Neural cell (in vitro differentiated cells): ENCODE measurements at regions not wholly inside any gene's neighbourhood (a gene's known extent, or its start where the extent isn't known, plus 50 kb on each side); places are given as distances from the start of the nearest gene placed in this dataset.

Experiments
- H2AFZ ChIP-seq: fragments of 200-600, 300-800 bp; sonication (generic), shearing (Covaris generic); 2 replicates; pipeline ENCODE4 v1.6.0; 2014; ENCODE audit warnings: low read depth, mild to moderate bottlenecking, antibody characterized with exemption, low read length, moderate library complexity
- H3F3A ChIP-seq: fragments of 200-600 bp; shearing (Covaris generic); 2 replicates; pipeline ENCODE4 v1.6.1; 2016; ENCODE audit warnings: mild to moderate bottlenecking, moderate library complexity, mixed read lengths, antibody characterized with exemption, low read length; ENCODE audit not compliant: insufficient read depth, poor library complexity, severe bottlenecking
- H3K27ac ChIP-seq: fragments of 200-600, 300-800 bp; sonication (generic), shearing (Covaris generic); 2 replicates; pipeline ENCODE4 v1.5.1; 2014; ENCODE audit warnings: mild to moderate bottlenecking, low read length, moderate library complexity
- H3K27me3 ChIP-seq: fragments of 300-800, 200-600 bp; sonication (generic), shearing (Covaris generic); 2 replicates; pipeline ENCODE4 v1.6.0; 2014; ENCODE audit warnings: mild to moderate bottlenecking, low read depth, low read length, moderate library complexity; ENCODE audit not compliant: insufficient read depth
- H3K36me3 ChIP-seq: fragments of 300-800, 200-600 bp; sonication (generic), shearing (Covaris generic); 2 replicates; pipeline ENCODE4 v1.5.1; 2014; ENCODE audit warnings: mild to moderate bottlenecking, antibody characterized with exemption, low read length, moderate library complexity; ENCODE audit not compliant: insufficient read depth
- H3K4me2 ChIP-seq: fragments of 300-800, 200-600 bp; sonication (generic), shearing (Covaris generic); 2 replicates; pipeline ENCODE4 v1.6.0; 2014; ENCODE audit warnings: mild to moderate bottlenecking, low read length
- H3K4me3 ChIP-seq: fragments of 300-800, 200-600 bp; sonication (generic), shearing (Covaris generic); 2 replicates; pipeline ENCODE4 v1.5.1; 2014; ENCODE audit warnings: mild to moderate bottlenecking, low read length, moderate library complexity
- H3K79me2 ChIP-seq: fragments of 200-600 bp; shearing (Covaris generic); replicated peaks from 2 replicates; pipeline ENCODE4 v1.6.0; 2014; ENCODE audit warnings: mild to moderate bottlenecking, low read length, moderate library complexity; ENCODE audit not compliant: insufficient read depth
- H3K9ac ChIP-seq: fragments of 300-800, 200-600 bp; sonication (generic), shearing (Covaris generic); 2 replicates; pipeline ENCODE4 v1.6.1; 2016; ENCODE audit warnings: mild to moderate bottlenecking, low read length, mixed read lengths
- H3K9me2 ChIP-seq: fragments of 200-600 bp; shearing (Covaris generic); 2 replicates; pipeline ENCODE4 v1.6.1; 2016; ENCODE audit warnings: mild to moderate bottlenecking, low read length, mixed read lengths; ENCODE audit not compliant: insufficient read depth
- H3K9me3 ChIP-seq: fragments of 200-600, 300-800 bp; sonication (generic), shearing (Covaris generic); 2 replicates; pipeline ENCODE4 v1.6.1; 2016; ENCODE audit warnings: mild to moderate bottlenecking, mixed run types, low read length, moderate library complexity, mixed read lengths
- H4K20me1 ChIP-seq: fragments of 200-600 bp; shearing (Covaris generic); 2 replicates; pipeline ENCODE4 v1.6.1; 2016; ENCODE audit warnings: mild to moderate bottlenecking, mixed run types; ENCODE audit not compliant: insufficient read depth
- EP300 ChIP-seq: fragments of 450-650 bp; conservative IDR thresholded peaks from 2 replicates; pipeline ENCODE4 v1.6.1; 2014; ENCODE audit warnings: antibody characterized with exemption, mild to moderate bottlenecking, moderate library complexity; ENCODE audit not compliant: poor library complexity, severe bottlenecking
- EZH2 ChIP-seq: fragments of 200-600, 300-800 bp; shearing (Covaris generic), sonication (generic); IDR thresholded peaks from 2 replicates; pipeline ENCODE4 v1.6.1; 2014; ENCODE audit warnings: antibody characterized with exemption, low read length, borderline replicate concordance, mild to moderate bottlenecking; ENCODE audit not compliant: insufficient read depth, poor library complexity, severe bottlenecking
- MXI1 ChIP-seq: fragments of 450-650 bp; conservative IDR thresholded peaks from 2 replicates; pipeline ENCODE4 v1.6.1; 2014; ENCODE audit warnings: antibody characterized with exemption, mild to moderate bottlenecking; ENCODE audit not compliant: poor library complexity, severe bottlenecking
- POLR2AphosphoS5 ChIP-seq: IDR thresholded peaks from 2 replicates; pipeline ENCODE4 v1.6.1; 2012
- RAD21 ChIP-seq: fragments of 450-650 bp; conservative IDR thresholded peaks from 2 replicates; pipeline ENCODE4 v1.6.1; 2014; ENCODE audit warnings: antibody characterized with exemption, mild to moderate bottlenecking, moderate library complexity
- SMC3 ChIP-seq: fragments of 450-650 bp; conservative IDR thresholded peaks from 2 replicates; pipeline ENCODE4 v1.6.1; 2014; ENCODE audit warnings: antibody characterized with exemption, mild to moderate bottlenecking, moderate library complexity; ENCODE audit not compliant: poor library complexity
- TAF1 ChIP-seq: IDR thresholded peaks from 2 replicates; pipeline ENCODE4 v1.6.1; 2012; ENCODE audit warnings: low read depth
- TF ChIP-seq, protein P1 (sequence below): fragments of 450-650 bp; IDR thresholded peaks from 2 replicates; pipeline ENCODE4 v1.5.1; 2014; ENCODE audit warnings: antibody characterized with exemption, mild to moderate bottlenecking, moderate library complexity; ENCODE audit not compliant: poor library complexity, severe bottlenecking
- TF ChIP-seq, protein P2 (sequence below): IDR thresholded peaks from 2 replicates; pipeline ENCODE4 v1.6.1; 2012; ENCODE audit warnings: borderline replicate concordance

DNA sequence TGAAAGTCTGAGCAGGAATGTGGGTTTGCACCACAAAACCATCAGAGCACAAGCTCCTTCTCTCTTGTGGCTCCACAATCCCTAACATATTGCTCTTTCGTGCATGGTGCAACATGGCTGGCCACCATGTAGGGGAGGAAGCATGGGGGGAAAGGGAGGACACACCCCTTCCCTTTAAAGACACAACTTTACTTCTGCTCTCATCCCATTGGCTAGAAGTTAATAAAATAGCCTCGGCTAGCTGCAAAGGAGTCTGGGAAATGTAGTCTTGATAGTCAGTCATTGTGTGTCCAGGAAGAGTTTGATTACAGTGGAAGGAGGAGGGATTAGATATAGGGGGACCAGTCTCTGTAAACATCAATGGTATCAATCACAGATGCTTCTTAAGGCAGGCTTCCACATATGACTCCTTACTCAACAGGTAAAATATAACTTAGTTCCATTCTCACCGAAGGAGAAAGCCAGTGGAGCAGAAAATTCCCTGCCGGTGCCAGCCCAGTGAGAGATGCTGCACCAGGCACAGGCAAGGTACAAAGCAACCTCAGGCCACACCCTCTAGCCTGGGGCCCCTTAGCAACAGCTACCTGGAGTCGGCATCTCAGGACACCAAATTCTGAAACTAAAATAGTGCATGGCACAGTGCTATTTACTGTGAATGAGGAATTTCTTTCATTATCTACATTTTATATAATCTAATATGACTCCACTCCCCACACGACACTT, 124.7 kb upstream of the CTBP2 start:
- Histone ChIP-seq H3K27me3 (no peaks in the 10 kb centered on the region), H3K27ac (no peak overlapping the region), H3K36me3 (no peaks in the 10 kb centered on the region), H3K9ac (no peak overlapping the region), H3K4me3 (no peak overlapping the region), H3K79me2 (no peaks in the 10 kb centered on the region), H3K9me2 (no peaks in the 10 kb centered on the region), H3F3A (no peaks in the 10 kb centered on the region), H3K9me3 (no peaks in the 10 kb centered on the region), H2AFZ (no peak overlapping the region), H3K4me2 (no peak overlapping the region), H4K20me1 (no peaks in the 10 kb centered on the region)
- TF ChIP-seq RAD21 (no peak), EP300 (no peak), SMC3 (no peak), TAF1 (no peak), POLR2AphosphoS5 (no peak), MXI1 (no peak), EZH2 (no peak)
- TF ChIP-seq, protein P1, sequence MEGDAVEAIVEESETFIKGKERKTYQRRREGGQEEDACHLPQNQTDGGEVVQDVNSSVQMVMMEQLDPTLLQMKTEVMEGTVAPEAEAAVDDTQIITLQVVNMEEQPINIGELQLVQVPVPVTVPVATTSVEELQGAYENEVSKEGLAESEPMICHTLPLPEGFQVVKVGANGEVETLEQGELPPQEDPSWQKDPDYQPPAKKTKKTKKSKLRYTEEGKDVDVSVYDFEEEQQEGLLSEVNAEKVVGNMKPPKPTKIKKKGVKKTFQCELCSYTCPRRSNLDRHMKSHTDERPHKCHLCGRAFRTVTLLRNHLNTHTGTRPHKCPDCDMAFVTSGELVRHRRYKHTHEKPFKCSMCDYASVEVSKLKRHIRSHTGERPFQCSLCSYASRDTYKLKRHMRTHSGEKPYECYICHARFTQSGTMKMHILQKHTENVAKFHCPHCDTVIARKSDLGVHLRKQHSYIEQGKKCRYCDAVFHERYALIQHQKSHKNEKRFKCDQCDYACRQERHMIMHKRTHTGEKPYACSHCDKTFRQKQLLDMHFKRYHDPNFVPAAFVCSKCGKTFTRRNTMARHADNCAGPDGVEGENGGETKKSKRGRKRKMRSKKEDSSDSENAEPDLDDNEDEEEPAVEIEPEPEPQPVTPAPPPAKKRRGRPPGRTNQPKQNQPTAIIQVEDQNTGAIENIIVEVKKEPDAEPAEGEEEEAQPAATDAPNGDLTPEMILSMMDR, result no peak
- TF ChIP-seq, protein P2, sequence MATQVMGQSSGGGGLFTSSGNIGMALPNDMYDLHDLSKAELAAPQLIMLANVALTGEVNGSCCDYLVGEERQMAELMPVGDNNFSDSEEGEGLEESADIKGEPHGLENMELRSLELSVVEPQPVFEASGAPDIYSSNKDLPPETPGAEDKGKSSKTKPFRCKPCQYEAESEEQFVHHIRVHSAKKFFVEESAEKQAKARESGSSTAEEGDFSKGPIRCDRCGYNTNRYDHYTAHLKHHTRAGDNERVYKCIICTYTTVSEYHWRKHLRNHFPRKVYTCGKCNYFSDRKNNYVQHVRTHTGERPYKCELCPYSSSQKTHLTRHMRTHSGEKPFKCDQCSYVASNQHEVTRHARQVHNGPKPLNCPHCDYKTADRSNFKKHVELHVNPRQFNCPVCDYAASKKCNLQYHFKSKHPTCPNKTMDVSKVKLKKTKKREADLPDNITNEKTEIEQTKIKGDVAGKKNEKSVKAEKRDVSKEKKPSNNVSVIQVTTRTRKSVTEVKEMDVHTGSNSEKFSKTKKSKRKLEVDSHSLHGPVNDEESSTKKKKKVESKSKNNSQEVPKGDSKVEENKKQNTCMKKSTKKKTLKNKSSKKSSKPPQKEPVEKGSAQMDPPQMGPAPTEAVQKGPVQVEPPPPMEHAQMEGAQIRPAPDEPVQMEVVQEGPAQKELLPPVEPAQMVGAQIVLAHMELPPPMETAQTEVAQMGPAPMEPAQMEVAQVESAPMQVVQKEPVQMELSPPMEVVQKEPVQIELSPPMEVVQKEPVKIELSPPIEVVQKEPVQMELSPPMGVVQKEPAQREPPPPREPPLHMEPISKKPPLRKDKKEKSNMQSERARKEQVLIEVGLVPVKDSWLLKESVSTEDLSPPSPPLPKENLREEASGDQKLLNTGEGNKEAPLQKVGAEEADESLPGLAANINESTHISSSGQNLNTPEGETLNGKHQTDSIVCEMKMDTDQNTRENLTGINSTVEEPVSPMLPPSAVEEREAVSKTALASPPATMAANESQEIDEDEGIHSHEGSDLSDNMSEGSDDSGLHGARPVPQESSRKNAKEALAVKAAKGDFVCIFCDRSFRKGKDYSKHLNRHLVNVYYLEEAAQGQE, result no peak

DNA sequence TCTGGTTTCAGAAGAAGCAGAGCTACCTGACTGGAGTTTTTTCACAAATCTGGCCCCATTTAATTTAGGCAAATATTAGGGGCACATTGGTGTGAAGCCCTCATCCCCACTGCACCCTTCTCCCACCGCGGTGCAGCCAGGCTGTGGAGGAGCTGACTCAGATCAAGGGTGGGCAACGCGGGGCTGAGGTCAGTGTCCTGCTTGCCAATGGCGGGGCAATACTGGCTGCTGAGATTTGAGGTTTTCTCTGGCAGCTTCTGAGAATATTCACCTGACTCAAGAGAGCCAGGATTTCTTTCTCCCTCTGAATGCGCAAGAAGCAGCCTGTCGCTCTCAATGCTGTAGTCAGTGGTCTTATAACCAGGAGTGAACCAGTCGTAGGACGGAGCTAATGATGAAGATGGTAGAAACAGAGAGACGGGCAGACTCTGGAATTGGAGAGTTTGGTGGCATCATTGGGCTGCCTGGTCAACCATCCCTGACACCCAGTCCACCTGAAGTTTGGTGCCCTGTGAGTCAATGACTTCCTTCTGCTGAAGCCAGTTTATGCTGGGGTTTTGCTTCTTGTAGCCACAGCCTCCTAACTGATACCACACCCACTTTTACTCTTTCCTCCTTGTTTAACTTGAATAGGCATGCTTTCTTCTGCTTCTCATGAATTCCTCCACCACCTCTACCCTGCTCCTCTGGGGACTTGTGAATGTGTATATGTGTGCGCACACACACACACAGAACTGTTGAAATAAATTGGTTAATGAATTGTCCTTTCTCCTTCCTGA, 123.7 kb upstream of the CTBP2 start:
- no peaks in the 10 kb centered on the region for H3K9me3 ChIP-seq
- H2AFZ ChIP-seq, result no peak overlapping the region
- H3K27me3 ChIP-seq, result no peaks in the 10 kb centered on the region
- no peaks in the 10 kb centered on the region for H3F3A ChIP-seq
- no peaks in the 10 kb centered on the region for H3K36me3 ChIP-seq
- H3K79me2 ChIP-seq, result no peaks in the 10 kb centered on the region
- TF ChIP-seq EZH2, result no peak
- TF ChIP-seq TAF1, result no peak
- no peak for TF ChIP-seq POLR2AphosphoS5
- TF ChIP-seq SMC3, result no peak
- no peak for TF ChIP-seq MXI1
- no peak for TF ChIP-seq EP300
- TF ChIP-seq, protein P2, result no peak
- TF ChIP-seq, protein P1, result no peak
- no peak for TF ChIP-seq RAD21
- no peaks in the 10 kb centered on the region for H3K9me2 ChIP-seq
- no peaks in the 10 kb centered on the region for H4K20me1 ChIP-seq
- H3K4me2 ChIP-seq, result no peak overlapping the region
- H3K9ac ChIP-seq, result no peak overlapping the region
- no peak overlapping the region for H3K4me3 ChIP-seq
- no peak overlapping the region for H3K27ac ChIP-seq
